HFF-Myc (cell line): ENCODE measurements at regions not wholly inside any gene's neighbourhood (a gene's known extent, or its start where the extent isn't known, plus 50 kb on each side); places are given as distances from the start of the nearest gene placed in this dataset.
"Not testable (repeated sequence)": the region's sequence is repeated elsewhere in the genome, so short reads cannot be mapped to it uniquely, and the experiment has no call there.

ENCODE experiments used
- DNase-seq: peaks from one replicate; pipeline ENCODE4 v3.0.0-alpha.2; 2011; ENCODE audit warnings: low read depth; ENCODE audit errors: extremely low read depth
- H3K4me3 ChIP-seq: replicated peaks from 2 replicates; pipeline ENCODE4 v1.5.1; 2011; ENCODE audit warnings: low read depth, mild to moderate bottlenecking, control low read depth, low read length
- CTCF ChIP-seq: IDR thresholded peaks from 2 replicates; pipeline ENCODE4 v1.5.1; 2012; ENCODE audit warnings: mild to moderate bottlenecking, low read depth, low read length, control low read depth; ENCODE audit errors: missing control alignments

- TF ChIP-seq CTCF: no peak
- no peak for DNase-seq
- no peak overlapping the region for H3K4me3 ChIP-seq
Measured at GRCh38 chr18:73340135-73340977, 472.6 kb upstream of the NETO1 start.

- DNase-seq: no peak
- H3K4me3 ChIP-seq: no peak overlapping the region
- no peak for TF ChIP-seq CTCF
Measured at GRCh38 chr18:73331212-73331772, 463.5 kb upstream of the NETO1 start.

GRCh38 chr18:73330106-73330505, 462.3 kb upstream of the NETO1 start:
- not testable (repeated sequence) for H3K4me3 ChIP-seq, DNase-seq

- not testable (repeated sequence) for H3K4me3 ChIP-seq, DNase-seq
Measured at GRCh38 chr18:73324187-73324831, 456.5 kb upstream of the NETO1 start.

- H3K4me3 ChIP-seq: no peak overlapping the region
- DNase-seq: no peak
- TF ChIP-seq CTCF: no peak
Measured at GRCh38 chr18:73318739-73319479, 451.1 kb upstream of the NETO1 start.

GRCh38 chr18:73316513-73316912, 448.7 kb upstream of the NETO1 start:
- no peak for TF ChIP-seq CTCF
- H3K4me3 ChIP-seq: no peak overlapping the region
- DNase-seq: no peak

- H3K4me3 ChIP-seq: no peak overlapping the region
- TF ChIP-seq CTCF: no peak
- DNase-seq: no peak
Measured at GRCh38 chr18:73315381-73315780, 447.6 kb upstream of the NETO1 start.
